CD4-positive, CD25-positive, alpha-beta regulatory T cell (primary cell): ENCODE measurements at regions not wholly inside any gene's neighbourhood (a gene's known extent, or its start where the extent isn't known, plus 50 kb on each side); places are given as distances from the start of the nearest gene placed in this dataset.

Experiments used
- ATAC-seq, 2 donors: fragments of 150-1000 bp; cut with Tn5 transposase; one replicate each; pipeline ENCODE4 v1.10.0; 2021; ENCODE audit warnings: low read depth in 2 of 2, moderate number of reproducible peaks in 2 of 2, moderate library complexity in 1 of 2
- DNase-seq, 3 donors: peaks; one replicate each; pipeline versions ENCODE4 v3.0.0 to v3.0.0-alpha.2; 2012 to 2022; ENCODE audit warnings: mixed read lengths in 1 of 3
- H3K27ac ChIP-seq: one replicate; pipeline ENCODE4 v1.7.0; 2013; ENCODE audit warnings: mild to moderate bottlenecking, low read length; ENCODE audit not compliant: insufficient read depth, poor library complexity, severe bottlenecking
- H3K27me3 ChIP-seq: one replicate; pipeline ENCODE4 v1.7.0; 2013; ENCODE audit warnings: low read length; ENCODE audit not compliant: control insufficient read depth, insufficient read depth
- H3K36me3 ChIP-seq: one replicate; pipeline ENCODE4 v1.7.0; 2013; ENCODE audit warnings: mild to moderate bottlenecking, low read length, moderate library complexity; ENCODE audit not compliant: control insufficient read depth, insufficient read depth
- H3K4me1 ChIP-seq: 2 replicates; pipeline ENCODE4 v1.7.0; 2013; ENCODE audit warnings: mild to moderate bottlenecking, low read length; ENCODE audit not compliant: insufficient read depth, control insufficient read depth, poor library complexity, severe bottlenecking
- H3K4me3 ChIP-seq: one replicate; pipeline ENCODE4 v1.7.0; 2013; ENCODE audit warnings: low read depth, mild to moderate bottlenecking, low read length, moderate library complexity
- H3K9me3 ChIP-seq, 2 experiments: 1 replicate in 1 of 2; 2 replicates in 1 of 2; pipeline ENCODE4 v1.7.0; 2013; ENCODE audit warnings: low read length in 2 of 2, mild to moderate bottlenecking in 1 of 2, moderate library complexity in 1 of 2; ENCODE audit not compliant: control insufficient read depth in 2 of 2
- H3K27ac Mint-ChIP-seq, 3 donors: one replicate each; pipeline ENCODE4 v1.8.0; 2020 to 2022; ENCODE audit warnings: mild to moderate bottlenecking in 3 of 3, mixed read lengths in 3 of 3, moderate library complexity in 2 of 3
- H3K27me3 Mint-ChIP-seq: one replicate; pipeline ENCODE4 v1.8.0; 2022; ENCODE audit warnings: mild to moderate bottlenecking, mixed read lengths
- H3K36me3 Mint-ChIP-seq: one replicate; pipeline ENCODE4 v1.8.0; 2020; ENCODE audit warnings: mixed read lengths
- H3K4me1 Mint-ChIP-seq, 4 donors: one replicate each; pipeline ENCODE4 v1.8.0; 2020 to 2022; ENCODE audit warnings: mixed read lengths in 4 of 4, mild to moderate bottlenecking in 1 of 4
- H3K4me3 Mint-ChIP-seq, 4 donors: one replicate each; pipeline ENCODE4 v1.8.0; 2020 to 2022; ENCODE audit warnings: mild to moderate bottlenecking in 4 of 4, mixed read lengths in 4 of 4, moderate library complexity in 3 of 4
- H3K9me3 Mint-ChIP-seq, 7 donors: one replicate each; pipeline ENCODE4 v1.8.0; 2020 to 2022; ENCODE audit warnings: mixed read lengths in 7 of 7, mild to moderate bottlenecking in 3 of 7, moderate library complexity in 2 of 7

GRCh38 chr16:55089600-55089999, 158.9 kb downstream of the IRX5 start:
- Mint-ChIP-seq H3K36me3 (no peaks in the 10 kb centered on the region), H3K27ac (no peak overlapping the region), H3K9me3 (peaks cover 0 to 4% (median 1%) of the 10 kb centered on the region in 7 donors), H3K4me3 (no peak overlapping the region), H3K27me3 (no peaks in the 10 kb centered on the region), H3K4me1 (no peaks in the 10 kb centered on the region)
- no peak for DNase-seq
- ATAC-seq: no peak
- Histone ChIP-seq H3K4me3 (no peak overlapping the region), H3K4me1 (no peaks in the 10 kb centered on the region), H3K27ac (no peak overlapping the region), H3K36me3 (no peaks in the 10 kb centered on the region), H3K9me3 (no peaks in the 10 kb centered on the region), H3K27me3 (no peaks in the 10 kb centered on the region)

- ATAC-seq (no peak), DNase-seq (no peak)
- H3K36me3 ChIP-seq: no peaks in the 10 kb centered on the region
- H3K27me3 ChIP-seq: no peaks in the 10 kb centered on the region
- H3K27ac ChIP-seq: no peak overlapping the region
- Mint-ChIP-seq H3K4me3 (no peak overlapping the region), H3K27ac (no peak overlapping the region), H3K27me3 (no peaks in the 10 kb centered on the region), H3K36me3 (no peaks in the 10 kb centered on the region), H3K4me1 (no peaks in the 10 kb centered on the region), H3K9me3 (peaks cover 0 to 6% (median 2%) of the 10 kb centered on the region in 7 donors)
- no peaks in the 10 kb centered on the region for H3K9me3 ChIP-seq
- H3K4me1 ChIP-seq: no peaks in the 10 kb centered on the region
- no peak overlapping the region for H3K4me3 ChIP-seq
These were observed 160.7 kb downstream of the IRX5 start for GRCh38 chr16:55091213-55091870.

GRCh38 chr16:55091871-55092230, 161.2 kb downstream of the IRX5 start:
- Mint-ChIP-seq H3K27ac (no peak overlapping the region), H3K9me3 (peaks cover 0 to 6% (median 2%) of the 10 kb centered on the region in 7 donors), H3K4me1 (no peaks in the 10 kb centered on the region), H3K4me3 (no peak overlapping the region), H3K36me3 (no peaks in the 10 kb centered on the region), H3K27me3 (no peaks in the 10 kb centered on the region)
- Histone ChIP-seq H3K9me3 (no peaks in the 10 kb centered on the region), H3K4me3 (no peak overlapping the region), H3K27me3 (no peaks in the 10 kb centered on the region), H3K4me1 (no peaks in the 10 kb centered on the region), H3K27ac (no peak overlapping the region), H3K36me3 (no peaks in the 10 kb centered on the region)
- no peak for ATAC-seq
- no peak for DNase-seq

GRCh38 chr16:55100100-55100499, 169.4 kb downstream of the IRX5 start:
- Histone ChIP-seq H3K4me3 (no peak overlapping the region), H3K9me3 (no peaks in the 10 kb centered on the region), H3K36me3 (no peaks in the 10 kb centered on the region), H3K27ac (no peak overlapping the region), H3K4me1 (no peaks in the 10 kb centered on the region), H3K27me3 (no peaks in the 10 kb centered on the region)
- no peaks in the 10 kb centered on the region for H3K36me3 Mint-ChIP-seq
- peaks cover 0 to 7% (median 2%) of the 10 kb centered on the region in 7 donors for H3K9me3 Mint-ChIP-seq
- no peak overlapping the region for H3K27ac Mint-ChIP-seq
- no peak overlapping the region for H3K4me3 Mint-ChIP-seq
- no peaks in the 10 kb centered on the region for H3K4me1 Mint-ChIP-seq
- ATAC-seq (no peak), DNase-seq (no peak)
- H3K27me3 Mint-ChIP-seq: no peaks in the 10 kb centered on the region

GRCh38 chr16:55101026-55101425, 170.4 kb downstream of the IRX5 start:
- no peak overlapping the region for H3K27ac Mint-ChIP-seq
- no peaks in the 10 kb centered on the region for H3K27me3 Mint-ChIP-seq
- no peak for ATAC-seq

GRCh38 chr16:55102077-55102476, 171.4 kb downstream of the IRX5 start:
- H3K27ac Mint-ChIP-seq: no peak overlapping the region

More at GRCh38 chr16:55101026-55101425, 170.4 kb downstream of the IRX5 start:
- no peak overlapping the region for H3K4me3 Mint-ChIP-seq
- H3K27me3 ChIP-seq: no peaks in the 10 kb centered on the region
- no peaks in the 10 kb centered on the region for H3K4me1 Mint-ChIP-seq
- no peak overlapping the region for H3K4me3 ChIP-seq
- peaks cover 0 to 7% (median 0%) of the 10 kb centered on the region in 7 donors for H3K9me3 Mint-ChIP-seq
- H3K36me3 Mint-ChIP-seq: no peaks in the 10 kb centered on the region
- H3K27ac ChIP-seq: no peak overlapping the region
- no peaks in the 10 kb centered on the region for H3K36me3 ChIP-seq
- no peaks in the 10 kb centered on the region for H3K9me3 ChIP-seq
- no peak for DNase-seq
- H3K4me1 ChIP-seq: no peaks in the 10 kb centered on the region

GRCh38 chr16:55102531-55102930, 171.9 kb downstream of the IRX5 start:
- Mint-ChIP-seq H3K36me3 (no peaks in the 10 kb centered on the region), H3K27me3 (no peaks in the 10 kb centered on the region), H3K4me3 (no peak overlapping the region), H3K9me3 (peaks cover 0 to 7% (median 0%) of the 10 kb centered on the region in 7 donors), H3K4me1 (no peaks in the 10 kb centered on the region), H3K27ac (no peak overlapping the region)
- Histone ChIP-seq H3K4me3 (no peak overlapping the region), H3K4me1 (no peaks in the 10 kb centered on the region), H3K27ac (no peak overlapping the region), H3K9me3 (no peaks in the 10 kb centered on the region), H3K27me3 (no peaks in the 10 kb centered on the region), H3K36me3 (no peaks in the 10 kb centered on the region)
- DNase-seq (no peak), ATAC-seq (no peak)

More at GRCh38 chr16:55102077-55102476, 171.4 kb downstream of the IRX5 start:
- no peaks in the 10 kb centered on the region for H3K27me3 Mint-ChIP-seq
- no peaks in the 10 kb centered on the region for H3K9me3 ChIP-seq
- H3K27me3 ChIP-seq: no peaks in the 10 kb centered on the region
- no peaks in the 10 kb centered on the region for H3K4me1 ChIP-seq
- H3K9me3 Mint-ChIP-seq: peaks cover 0 to 7% (median 0%) of the 10 kb centered on the region in 7 donors
- no peak overlapping the region for H3K4me3 Mint-ChIP-seq
- no peaks in the 10 kb centered on the region for H3K4me1 Mint-ChIP-seq
- no peak overlapping the region for H3K4me3 ChIP-seq
- DNase-seq: no peak
- H3K36me3 Mint-ChIP-seq: no peaks in the 10 kb centered on the region
- ATAC-seq: no peak
- no peak overlapping the region for H3K27ac ChIP-seq
- no peaks in the 10 kb centered on the region for H3K36me3 ChIP-seq

- H3K27ac ChIP-seq: no peak overlapping the region
- Mint-ChIP-seq H3K4me3 (no peak overlapping the region), H3K9me3 (peaks cover 0 to 1% (median 0%) of the 10 kb centered on the region in 7 donors), H3K4me1 (no peaks in the 10 kb centered on the region), H3K27ac (no peak overlapping the region), H3K36me3 (no peaks in the 10 kb centered on the region), H3K27me3 (no peaks in the 10 kb centered on the region)
- DNase-seq (no peak), ATAC-seq (no peak)
- no peaks in the 10 kb centered on the region for H3K4me1 ChIP-seq
- H3K27me3 ChIP-seq: no peaks in the 10 kb centered on the region
- H3K4me3 ChIP-seq: no peak overlapping the region
- no peaks in the 10 kb centered on the region for H3K9me3 ChIP-seq
- no peaks in the 10 kb centered on the region for H3K36me3 ChIP-seq
These were observed 177.2 kb downstream of the IRX5 start for GRCh38 chr16:55107851-55108250.
